GM12873 (cell line): ENCODE measurements at regions not wholly inside any gene's neighbourhood (a gene's known extent, or its start where the extent isn't known, plus 50 kb on each side); places are given as distances from the start of the nearest gene placed in this dataset.

Experiments
- CTCF ChIP-seq: IDR thresholded peaks from 2 replicates; pipeline ENCODE4 v1.5.1; 2012; ENCODE audit warnings: low read depth, mild to moderate bottlenecking, moderate library complexity, low read length, control low read depth; ENCODE audit not compliant: insufficient read depth; ENCODE audit errors: missing control alignments

- TF ChIP-seq CTCF, result no peak
Observed at GRCh38 chr12:60094436-60094835, 498.6 kb downstream of the SLC16A7 start.

- TF ChIP-seq CTCF, result no peak
Observed at GRCh38 chr12:60096727-60097126, 500.9 kb downstream of the SLC16A7 start.

- TF ChIP-seq CTCF, result no peak
Observed at GRCh38 chr12:60100160-60100559, 504.3 kb downstream of the SLC16A7 start.

GRCh38 chr12:60100852-60101251 is 505.0 kb downstream of the SLC16A7 start:
- TF ChIP-seq CTCF, result no peak

GRCh38 chr12:60101715-60102114 is 505.9 kb downstream of the SLC16A7 start:
- no peak for TF ChIP-seq CTCF

GRCh38 chr12:60106214-60106613 is 510.4 kb downstream of the SLC16A7 start:
- no peak for TF ChIP-seq CTCF

GRCh38 chr12:60107992-60108391 is 512.2 kb downstream of the SLC16A7 start:
- TF ChIP-seq CTCF, result no peak
